Stimulated activated CD4-positive, alpha-beta T cell treated with anti-CD3 and anti-CD28 coated beads, TNF-alpha, amount 100 ng/mL, for 24 hours (primary cell): ENCODE measurements at regions not wholly inside any gene's neighbourhood (a gene's known extent, or its start where the extent isn't known, plus 50 kb on each side); places are given as distances from the start of the nearest gene placed in this dataset.

Experiments
- DNase-seq, 3 experiments: peaks; one replicate each; pipeline ENCODE4 v3.0.0-alpha.2; 2020; ENCODE audit warnings: low read depth in 3 of 3

DNA sequence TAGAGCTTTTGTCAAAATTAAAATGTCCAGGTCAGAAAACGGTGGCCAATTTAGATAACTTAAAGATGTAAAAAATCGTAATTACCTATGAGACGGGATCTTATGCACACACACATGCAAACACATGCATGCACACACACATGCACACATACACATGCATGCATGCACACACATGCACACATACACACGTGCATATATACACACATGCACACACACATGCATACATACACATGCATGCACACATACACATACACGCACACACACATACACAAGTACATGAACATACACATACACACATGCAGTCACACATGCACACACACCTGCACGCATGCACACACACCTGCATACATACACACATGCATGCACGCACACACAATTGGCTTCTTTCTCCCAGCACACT lies 362.0 kb downstream of the IRX1 start:
- DNase-seq: no peak

DNA sequence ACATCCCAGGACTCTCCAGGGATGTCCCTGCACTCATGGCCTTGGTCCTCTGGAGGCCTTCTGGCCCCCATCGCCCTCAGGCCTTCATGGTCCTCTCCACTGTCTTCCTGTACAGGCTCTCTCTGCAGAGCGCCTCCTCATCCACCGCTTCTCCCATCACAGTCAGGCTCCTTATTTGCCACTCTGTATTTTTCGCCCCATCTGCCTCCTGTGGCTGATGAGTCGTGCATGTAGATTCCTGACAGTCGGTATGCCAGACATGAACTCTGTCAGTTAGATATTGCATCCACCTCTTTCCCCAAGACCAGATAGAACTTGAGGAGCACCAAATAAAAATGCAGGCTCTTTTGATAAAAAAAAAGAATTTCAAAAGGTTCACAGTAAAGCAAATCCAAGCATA lies 362.8 kb downstream of the IRX1 start:
- no peak for DNase-seq

GRCh38 chr5:3962113-3962512 lies 366.5 kb downstream of the IRX1 start:
- DNase-seq: no peak

- no peak for DNase-seq
Observed at GRCh38 chr5:3963652-3964051, 368.0 kb downstream of the IRX1 start.

- DNase-seq: no peak
Observed at GRCh38 chr5:3980156-3980555, 384.5 kb downstream of the IRX1 start.

GRCh38 chr5:3987867-3988266 lies 392.2 kb downstream of the IRX1 start:
- no peak for DNase-seq

DNA sequence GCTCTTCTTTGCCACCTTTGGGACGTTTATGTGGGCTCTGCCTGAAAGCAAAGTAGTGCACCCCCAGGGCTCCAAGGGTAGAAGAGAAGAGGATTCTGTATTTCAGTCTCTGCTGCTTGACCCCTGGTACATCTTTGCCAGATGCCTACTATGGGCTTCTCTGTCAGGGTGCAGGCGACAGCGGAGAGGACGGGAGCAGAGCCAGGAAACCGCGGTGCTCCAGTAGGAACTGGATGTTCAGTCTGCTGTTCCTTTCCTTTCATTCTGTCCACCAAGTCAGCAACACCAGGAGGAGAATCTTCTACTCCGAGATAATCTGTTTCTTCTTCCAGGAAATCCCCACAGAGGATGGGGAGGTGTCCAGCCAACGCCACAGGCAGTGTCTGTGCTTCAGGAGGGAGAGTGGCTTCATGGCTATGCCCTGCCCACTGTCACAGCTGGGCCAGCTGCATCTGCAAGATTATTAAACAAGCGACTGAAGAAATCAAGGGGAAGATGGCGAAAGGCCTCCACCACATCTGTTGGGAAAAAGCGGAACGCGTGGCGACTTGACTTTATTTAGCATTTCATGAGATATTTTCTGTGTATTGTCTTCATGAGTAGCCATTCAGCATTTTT lies 398.3 kb downstream of the IRX1 start:
- DNase-seq: no peak

DNA sequence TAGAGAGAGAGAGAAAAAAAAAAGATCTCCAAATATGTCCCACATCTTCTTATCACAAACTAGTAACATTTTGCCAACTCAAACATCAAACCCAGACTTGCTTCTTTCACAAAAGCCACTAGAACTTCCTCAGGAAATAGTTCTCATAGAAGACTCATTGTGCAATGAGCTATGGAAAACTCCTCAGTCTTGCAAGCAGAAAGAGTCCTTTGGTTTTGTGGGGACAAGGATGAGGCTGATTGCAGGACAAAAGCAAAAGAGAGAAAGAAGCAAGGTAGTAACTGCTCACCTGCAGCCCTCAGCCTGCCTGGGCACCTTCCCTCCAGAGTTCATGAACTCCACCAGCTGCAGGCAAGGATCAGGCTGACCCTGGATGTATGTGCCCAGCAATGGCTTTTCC lies 399.0 kb downstream of the IRX1 start:
- no peak for DNase-seq

- DNase-seq: no peak
Observed at GRCh38 chr5:3995954-3996619, 400.5 kb downstream of the IRX1 start.

- DNase-seq: no peak
Observed at GRCh38 chr5:3996707-3997336, 401.2 kb downstream of the IRX1 start.

DNA sequence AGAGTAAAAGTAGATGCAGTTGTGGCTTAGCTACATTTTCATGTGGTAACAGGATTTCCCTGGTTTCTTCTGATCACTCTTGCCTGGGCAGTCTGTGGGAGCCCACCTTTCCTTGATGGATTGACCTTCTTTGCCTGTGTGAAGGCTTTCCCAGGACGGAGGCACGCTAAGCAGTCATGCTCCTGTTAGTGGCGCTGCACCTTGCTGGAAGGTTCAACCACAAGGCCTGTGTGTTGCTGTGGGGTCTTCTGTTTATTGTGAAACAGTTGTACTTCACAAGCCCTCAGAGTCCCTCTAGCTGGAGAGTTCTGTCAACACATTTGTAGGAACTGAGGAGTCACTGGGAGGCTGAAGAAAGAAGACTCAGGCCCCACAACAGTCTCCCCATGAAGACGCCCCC lies 402.0 kb downstream of the IRX1 start:
- no peak for DNase-seq

GRCh38 chr5:3999929-4000328 lies 404.3 kb downstream of the IRX1 start:
- DNase-seq: no peak

DNA sequence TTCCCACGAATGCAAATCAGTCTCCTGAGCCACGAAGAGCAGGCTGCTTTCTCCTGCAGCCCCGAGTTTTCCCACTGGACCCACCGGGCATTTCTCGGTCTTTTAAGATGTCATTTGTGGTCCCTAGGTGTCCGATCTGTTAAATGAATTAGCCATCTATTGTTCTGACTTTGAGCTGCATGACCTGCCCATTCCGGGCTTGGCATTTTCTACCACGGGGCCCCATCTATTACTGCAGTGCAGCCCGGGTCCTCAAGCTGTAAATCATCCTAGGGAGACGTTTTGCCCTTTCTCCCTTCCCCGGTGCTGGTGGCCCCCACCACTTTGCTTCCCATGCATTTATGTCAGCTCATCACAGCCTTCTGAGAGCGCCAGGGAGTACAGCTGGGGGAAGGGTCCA lies 405.4 kb downstream of the IRX1 start:
- DNase-seq: no peak

DNA sequence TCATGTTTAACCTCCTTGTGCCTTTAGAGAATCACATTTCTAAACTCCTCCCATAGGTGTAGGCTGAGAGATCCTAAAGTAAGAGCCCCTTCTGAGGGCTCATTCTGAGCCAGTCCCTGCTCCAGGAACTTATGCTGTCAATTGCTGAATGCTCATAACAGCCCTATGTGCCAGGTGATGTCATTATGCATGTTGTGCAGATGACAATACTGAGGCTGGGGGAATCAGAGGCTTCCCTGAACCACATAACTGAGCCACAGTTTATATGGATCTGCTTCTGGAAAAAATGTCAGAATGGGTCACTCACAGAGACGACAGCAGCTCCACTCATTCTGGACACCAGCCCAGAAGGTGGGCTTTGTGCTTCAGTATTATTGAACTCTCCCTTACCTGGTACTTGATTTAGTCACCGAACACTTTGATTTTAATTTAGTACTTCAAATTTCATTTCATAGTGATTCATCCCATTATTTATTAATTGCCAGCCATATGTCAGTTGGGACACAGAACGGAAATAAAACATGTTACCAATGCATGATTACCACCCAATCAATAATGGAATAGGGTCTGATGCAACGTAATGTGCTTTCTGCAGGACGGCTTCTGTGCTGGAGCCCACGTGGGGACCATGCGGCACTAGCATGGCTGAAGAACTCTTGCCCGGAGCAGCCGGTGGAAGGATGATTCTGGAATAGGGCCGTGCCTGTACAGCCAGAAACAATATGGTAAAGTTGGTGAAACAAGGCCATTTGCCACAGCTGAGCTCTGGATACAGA lies 406.3 kb downstream of the IRX1 start:
- no peak for DNase-seq

GRCh38 chr5:4005335-4005734 lies 409.7 kb downstream of the IRX1 start:
- DNase-seq: no peak

DNA sequence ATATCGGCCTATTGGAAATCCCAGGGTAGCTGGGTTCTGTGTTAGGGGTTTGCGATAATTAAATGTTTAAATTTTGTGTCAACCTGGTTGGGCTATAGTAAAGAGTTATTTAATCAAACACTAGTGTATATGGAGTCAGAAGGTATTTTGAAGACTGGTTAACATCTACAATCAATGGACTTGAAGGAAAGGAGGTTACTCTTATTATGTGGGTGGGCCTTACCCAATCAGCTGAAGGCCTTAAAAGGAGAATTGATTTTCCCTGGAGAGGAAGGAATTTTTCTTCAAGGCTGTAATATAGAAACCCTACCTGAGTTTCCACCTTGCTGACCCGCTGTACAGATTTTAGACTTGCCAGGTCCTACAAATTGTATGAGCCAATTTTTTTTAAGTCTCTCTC lies 411.4 kb downstream of the IRX1 start:
- DNase-seq: no peak

- no peak for DNase-seq
Observed at GRCh38 chr5:4011943-4012342, 416.3 kb downstream of the IRX1 start.

DNA sequence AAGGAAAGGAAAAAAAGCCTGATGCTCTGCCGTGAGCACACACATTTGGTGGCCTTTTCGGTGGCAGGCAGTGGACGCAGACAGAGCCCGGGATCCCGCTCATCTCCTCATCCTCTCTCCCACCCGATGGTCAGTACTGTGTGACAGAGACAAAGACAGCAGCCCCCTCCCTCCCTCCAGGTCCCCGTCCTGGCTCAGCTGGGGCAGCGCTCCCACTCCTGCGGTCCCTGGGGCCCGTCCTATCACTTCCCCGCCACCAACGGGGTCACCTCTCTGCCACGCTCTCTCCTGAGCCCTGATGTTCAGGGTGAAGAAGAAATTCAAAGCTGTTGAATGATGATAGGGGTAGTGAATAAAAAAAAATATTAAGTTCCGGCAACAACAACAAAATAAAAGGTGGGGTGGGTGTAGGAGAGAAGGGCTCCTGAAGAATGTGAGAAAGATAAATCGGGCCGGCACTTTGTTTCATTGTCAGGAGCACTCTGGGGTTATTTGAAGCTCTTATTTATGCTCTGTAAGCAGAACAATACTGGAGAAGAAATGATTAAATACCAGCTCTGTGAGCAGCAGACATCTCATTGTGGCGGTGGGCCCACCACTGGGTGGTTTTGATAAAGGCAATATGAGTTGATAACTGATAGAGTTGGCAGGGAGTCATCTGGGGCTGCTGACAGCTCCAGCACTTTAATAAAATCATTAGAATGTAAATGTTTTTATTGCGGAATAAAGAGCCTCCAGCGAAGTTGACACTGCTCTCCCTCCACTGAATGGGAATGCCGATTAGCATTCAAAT lies 417.7 kb downstream of the IRX1 start:
- no peak for DNase-seq

- DNase-seq: no peak
Observed at GRCh38 chr5:4015709-4016108, 420.1 kb downstream of the IRX1 start.

DNA sequence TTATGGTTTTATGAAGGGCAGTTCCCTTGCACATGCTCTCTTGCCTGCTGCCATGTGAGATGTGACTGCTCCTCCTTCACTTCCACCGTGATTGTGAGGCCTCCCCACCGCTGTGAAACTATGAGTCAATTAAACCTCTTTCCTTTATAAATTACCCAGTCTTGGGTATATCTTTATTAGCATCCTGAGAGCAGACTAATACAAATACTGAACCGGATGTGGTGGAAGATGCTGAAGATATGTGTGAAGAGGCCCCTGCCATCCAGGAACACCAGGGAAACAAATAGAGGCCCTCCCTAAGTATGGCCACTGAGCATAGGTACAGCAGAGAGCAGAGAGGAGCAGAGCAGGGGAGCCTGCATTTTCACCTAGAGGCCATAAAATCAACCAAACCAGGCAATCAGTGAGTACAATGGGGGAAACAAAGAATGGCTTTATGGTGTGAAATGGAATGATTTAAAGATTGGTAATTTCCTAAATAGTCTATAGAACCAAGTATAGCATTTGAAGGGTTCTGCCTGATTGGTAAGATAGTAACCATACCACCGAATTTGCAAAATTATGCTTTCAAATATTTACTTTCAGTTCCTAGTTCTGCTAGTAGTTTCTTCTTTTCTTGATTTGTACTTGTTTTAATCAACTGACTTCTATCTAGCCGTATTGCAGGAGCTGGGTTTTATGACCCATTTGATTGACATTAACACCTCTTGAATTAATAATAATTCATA lies 421.6 kb downstream of the IRX1 start:
- DNase-seq: no peak

GRCh38 chr5:4018007-4018406 lies 422.4 kb downstream of the IRX1 start:
- DNase-seq: no peak
